CD8-positive, alpha-beta memory T cell (primary cell): ENCODE measurements at regions not wholly inside any gene's neighbourhood (a gene's known extent, or its start where the extent isn't known, plus 50 kb on each side); places are given as distances from the start of the nearest gene placed in this dataset.

ENCODE experiments used
- CTCF ChIA-PET: fragments of 350-600 bp; sonication (Branson Sonifier 250); formaldehyde crosslinking; loops from one replicate; lab custom pipeline; 2021; ENCODE audit warnings: antibody characterized with exemption; lab: Charles Lee
- POLR2A ChIA-PET: fragments of 350-600 bp; sonication (Branson Sonifier 250); formaldehyde crosslinking; loops from one replicate; lab custom pipeline; 2021; ENCODE audit warnings: antibody characterized with exemption; lab: Charles Lee
- DNase-seq, 5 donors: peaks; one replicate each; pipeline versions ENCODE4 v3.0.0 to v3.0.0-alpha.2; 2020 to 2022; ENCODE audit warnings: mixed read lengths in 1 of 5
- H3K27ac ChIP-seq: one replicate; pipeline ENCODE4 v1.7.0; 2013; ENCODE audit warnings: low read depth, mild to moderate bottlenecking, low read length, moderate library complexity
- H3K27me3 ChIP-seq: 2 replicates; pipeline ENCODE4 v1.7.0; 2013; ENCODE audit warnings: low read length, mild to moderate bottlenecking; ENCODE audit not compliant: insufficient read depth, poor library complexity, severe bottlenecking
- H3K36me3 ChIP-seq: 2 replicates; pipeline ENCODE4 v1.7.0; 2013; ENCODE audit warnings: mild to moderate bottlenecking, low read length, moderate library complexity; ENCODE audit not compliant: insufficient read depth
- H3K4me1 ChIP-seq: 2 replicates; pipeline ENCODE4 v1.7.0; 2013; ENCODE audit warnings: mild to moderate bottlenecking, low read length, moderate library complexity; ENCODE audit not compliant: insufficient read depth
- H3K4me3 ChIP-seq: 2 replicates; pipeline ENCODE4 v1.7.0; 2013; ENCODE audit warnings: mild to moderate bottlenecking, low read length
- H3K9me3 ChIP-seq: 2 replicates; pipeline ENCODE4 v1.7.0; 2013; ENCODE audit warnings: mild to moderate bottlenecking, low read length
- H3K27ac Mint-ChIP-seq, 8 donors: one replicate each; pipeline ENCODE4 v1.8.0; 2020 to 2021; ENCODE audit warnings: mixed read lengths in 8 of 8, mild to moderate bottlenecking in 6 of 8, inconsistent platforms in 3 of 8, moderate library complexity in 3 of 8
- H3K27me3 Mint-ChIP-seq, 2 donors: one replicate each; pipeline ENCODE4 v1.8.0; 2020 to 2021; ENCODE audit warnings: mixed read lengths in 2 of 2, mild to moderate bottlenecking in 1 of 2, moderate library complexity in 1 of 2
- H3K36me3 Mint-ChIP-seq, 3 donors: one replicate each; pipeline ENCODE4 v1.8.0; 2020 to 2021; ENCODE audit warnings: mixed read lengths in 3 of 3, inconsistent platforms in 1 of 3, mild to moderate bottlenecking in 1 of 3
- H3K4me1 Mint-ChIP-seq, 3 donors: one replicate each; pipeline ENCODE4 v1.8.0; 2020 to 2021; ENCODE audit warnings: mixed read lengths in 3 of 3, inconsistent platforms in 1 of 3, mild to moderate bottlenecking in 1 of 3
- H3K4me3 Mint-ChIP-seq, 7 donors: one replicate each; pipeline ENCODE4 v1.8.0; 2020 to 2021; ENCODE audit warnings: mixed read lengths in 7 of 7, mild to moderate bottlenecking in 6 of 7, moderate library complexity in 4 of 7, inconsistent platforms in 2 of 7
- H3K9me3 Mint-ChIP-seq, 5 donors: one replicate each; pipeline ENCODE4 v1.8.0; 2020 to 2022; ENCODE audit warnings: mixed read lengths in 5 of 5, mild to moderate bottlenecking in 3 of 5, moderate library complexity in 2 of 5, inconsistent platforms in 1 of 5

- H3K27ac Mint-ChIP-seq, result peak overlapping the region; percentile 93 to 99 (median 97)
These were observed 347.0 kb downstream of the GATA3 start for GRCh38 chr10:8401531-8401930.

GRCh38 chr10:8402576-8402975, 348.1 kb downstream of the GATA3 start:
- H3K27me3 Mint-ChIP-seq, result peaks cover 0 to 1% of the 10 kb centered on the region in 2 donors
- POLR2A ChIA-PET, result interaction anchor here (0.6 to 2.3 kb wide), 4 partner anchors 8 to 350 kb away, joined by 3 to 16 read pairs (median 6); no protein-coding TSS in a partner anchor

More at GRCh38 chr10:8401531-8401930, 347.0 kb downstream of the GATA3 start:
- Histone ChIP-seq H3K4me1 (peaks cover 58% of the 10 kb centered on the region), H3K27me3 (no peaks in the 10 kb centered on the region), H3K36me3 (no peaks in the 10 kb centered on the region), H3K4me3 (no peak overlapping the region), H3K27ac (no peak overlapping the region), H3K9me3 (no peaks in the 10 kb centered on the region)
- ChIA-PET POLR2A (interaction anchor here (0.6 to 2.3 kb wide), 2 partner anchors 66 to 70 kb away, joined by 3 to 16 read pairs; no protein-coding TSS in a partner anchor), CTCF (no interaction called here)
- DNase-seq, result no peak
- H3K4me3 Mint-ChIP-seq, result peak overlapping the region in 3 of 7 donors; percentile 30 to 79 (median 75)
- H3K4me1 Mint-ChIP-seq, result peaks cover 72 to 86% (median 83%) of the 10 kb centered on the region in 3 donors
- no peaks in the 10 kb centered on the region for H3K9me3 Mint-ChIP-seq
- H3K36me3 Mint-ChIP-seq, result no peaks in the 10 kb centered on the region
- H3K27me3 Mint-ChIP-seq, result peaks cover 0 to 1% of the 10 kb centered on the region in 2 donors

GRCh38 chr10:8403711-8404371, 349.4 kb downstream of the GATA3 start:
- CTCF ChIA-PET, result interaction anchor here (1.1 to 2.4 kb wide), 6 partner anchors 8 to 344 kb away, joined by 3 to 5 read pairs (median 4); no protein-coding TSS in a partner anchor
- Histone ChIP-seq H3K36me3 (no peaks in the 10 kb centered on the region), H3K27me3 (no peaks in the 10 kb centered on the region), H3K9me3 (no peaks in the 10 kb centered on the region), H3K4me1 (peaks cover 68% of the 10 kb centered on the region), H3K4me3 (peak overlapping the region; percentile 40), H3K27ac (peak overlapping the region; percentile 72)
- DNase-seq, result no peak
- POLR2A ChIA-PET, result interaction anchor here (0.7 to 2.3 kb wide), 4 partner anchors 23 to 72 kb away, joined by 3 to 16 read pairs (median 4); no protein-coding TSS in a partner anchor
- no peaks in the 10 kb centered on the region for H3K9me3 Mint-ChIP-seq
- peaks cover 78 to 91% (median 88%) of the 10 kb centered on the region in 3 donors for H3K4me1 Mint-ChIP-seq
- peak overlapping the region; percentile 93 to 99 (median 97) for H3K27ac Mint-ChIP-seq
- no peaks in the 10 kb centered on the region for H3K36me3 Mint-ChIP-seq
- H3K4me3 Mint-ChIP-seq, result peak overlapping the region; percentile 68 to 83 (median 75)
- H3K27me3 Mint-ChIP-seq, result peaks cover 0 to 1% of the 10 kb centered on the region in 2 donors

More at GRCh38 chr10:8402576-8402975, 348.1 kb downstream of the GATA3 start:
- no peaks in the 10 kb centered on the region for H3K27me3 ChIP-seq
- Mint-ChIP-seq H3K4me3 (peak overlapping the region; percentile 28 to 79 (median 71)), H3K27ac (peak overlapping the region; percentile 93 to 99 (median 97)), H3K9me3 (no peaks in the 10 kb centered on the region), H3K36me3 (no peaks in the 10 kb centered on the region), H3K4me1 (peaks cover 80 to 95% (median 91%) of the 10 kb centered on the region in 3 donors)
- peak overlapping the region; percentile 10 for H3K4me3 ChIP-seq
- H3K9me3 ChIP-seq, result no peaks in the 10 kb centered on the region
- CTCF ChIA-PET, result interaction anchor here (0.9 to 2.4 kb wide), 8 partner anchors 10 to 343 kb away, joined by 3 to 5 read pairs (median 4); no protein-coding TSS in a partner anchor
- no peak overlapping the region for H3K27ac ChIP-seq
- DNase-seq, result peak in 4 of 5 donors; percentile 12 to 65 (median 29)
- H3K4me1 ChIP-seq, result peaks cover 66% of the 10 kb centered on the region
- no peaks in the 10 kb centered on the region for H3K36me3 ChIP-seq

GRCh38 chr10:8404721-8405120, 350.2 kb downstream of the GATA3 start:
- Mint-ChIP-seq H3K27ac (peak overlapping the region; percentile 93 to 99 (median 97)), H3K4me3 (peak overlapping the region; percentile 68 to 86 (median 75)), H3K4me1 (peaks cover 75 to 83% (median 81%) of the 10 kb centered on the region in 3 donors), H3K27me3 (peaks cover 0 to 1% of the 10 kb centered on the region in 2 donors), H3K36me3 (no peaks in the 10 kb centered on the region), H3K9me3 (no peaks in the 10 kb centered on the region)
- peak overlapping the region; percentile 87 for H3K27ac ChIP-seq
- peak; percentile 4 to 90 (median 77) for DNase-seq
- ChIA-PET POLR2A (interaction anchor here (1.4 kb wide), 1 partner anchor 73 kb away, joined by 4 read pairs; no protein-coding TSS in a partner anchor), CTCF (interaction anchor here (1.4 kb wide), 2 partner anchors 11 kb away, joined by 4 to 5 read pairs; no protein-coding TSS in a partner anchor)
- no peaks in the 10 kb centered on the region for H3K9me3 ChIP-seq
- peaks cover 68% of the 10 kb centered on the region for H3K4me1 ChIP-seq
- peak overlapping the region; percentile 40 for H3K4me3 ChIP-seq
- no peaks in the 10 kb centered on the region for H3K27me3 ChIP-seq
- no peaks in the 10 kb centered on the region for H3K36me3 ChIP-seq

- Mint-ChIP-seq H3K4me3 (peak overlapping the region in 4 of 7 donors; percentile 71 to 86 (median 74)), H3K4me1 (peaks cover 71 to 76% (median 75%) of the 10 kb centered on the region in 3 donors), H3K27me3 (no peaks in the 10 kb centered on the region), H3K9me3 (no peaks in the 10 kb centered on the region), H3K27ac (peak overlapping the region; percentile 93 to 99 (median 97)), H3K36me3 (no peaks in the 10 kb centered on the region)
- ChIA-PET POLR2A (interaction anchor here (1.4 kb wide), 1 partner anchor 74 kb away, joined by 4 read pairs; no protein-coding TSS in a partner anchor), CTCF (interaction anchor here (1.0 to 1.4 kb wide), 3 partner anchors 10 to 345 kb away, joined by 4 to 5 read pairs (median 4); no protein-coding TSS in a partner anchor)
- DNase-seq, result no peak
- no peaks in the 10 kb centered on the region for H3K9me3 ChIP-seq
- H3K4me1 ChIP-seq, result peaks cover 68% of the 10 kb centered on the region
- no peak overlapping the region for H3K4me3 ChIP-seq
- H3K27ac ChIP-seq, result peak overlapping the region; percentile 87
- no peaks in the 10 kb centered on the region for H3K27me3 ChIP-seq
- H3K36me3 ChIP-seq, result no peaks in the 10 kb centered on the region
These were observed 351.1 kb downstream of the GATA3 start for GRCh38 chr10:8405596-8405995.

GRCh38 chr10:8407501-8408021, 353.1 kb downstream of the GATA3 start:
- no peak overlapping the region for H3K27ac ChIP-seq
- no peak for DNase-seq
- Mint-ChIP-seq H3K9me3 (no peaks in the 10 kb centered on the region), H3K36me3 (no peaks in the 10 kb centered on the region), H3K27ac (peak overlapping the region; percentile 21 to 93 (median 75)), H3K27me3 (no peaks in the 10 kb centered on the region), H3K4me3 (peak overlapping the region in 1 of 7 donors; percentile 6), H3K4me1 (peaks cover 51 to 59% (median 56%) of the 10 kb centered on the region in 3 donors)
- H3K4me3 ChIP-seq, result no peak overlapping the region
- H3K9me3 ChIP-seq, result no peaks in the 10 kb centered on the region
- no peaks in the 10 kb centered on the region for H3K36me3 ChIP-seq
- H3K4me1 ChIP-seq, result peaks cover 49% of the 10 kb centered on the region
- ChIA-PET POLR2A (no interaction called here), CTCF (interaction anchor here (0.8 to 1.4 kb wide), 3 partner anchors 23 to 75 kb away, joined by 3 to 5 read pairs (median 3); no protein-coding TSS in a partner anchor)
- H3K27me3 ChIP-seq, result no peaks in the 10 kb centered on the region

GRCh38 chr10:8410506-8410905, 356.0 kb downstream of the GATA3 start:
- H3K27me3 ChIP-seq, result no peaks in the 10 kb centered on the region
- ChIA-PET CTCF (interaction anchor here (1.3 kb wide), 1 partner anchor 10 kb away, joined by 3 read pairs; no protein-coding TSS in a partner anchor), POLR2A (interaction anchor here (0.5 kb wide), 1 partner anchor 59 kb away, joined by 3 read pairs; no protein-coding TSS in a partner anchor)
- H3K4me1 ChIP-seq, result peaks cover 24% of the 10 kb centered on the region
- DNase-seq, result no peak
- Mint-ChIP-seq H3K4me3 (no peak overlapping the region), H3K27me3 (peaks cover 0 to 3% of the 10 kb centered on the region in 2 donors), H3K27ac (peak overlapping the region in 4 of 8 donors; percentile 11 to 90 (median 48)), H3K4me1 (peaks cover 25 to 38% (median 36%) of the 10 kb centered on the region in 3 donors), H3K36me3 (no peaks in the 10 kb centered on the region), H3K9me3 (no peaks in the 10 kb centered on the region)
- no peaks in the 10 kb centered on the region for H3K9me3 ChIP-seq
- H3K27ac ChIP-seq, result no peak overlapping the region
- H3K4me3 ChIP-seq, result no peak overlapping the region
- H3K36me3 ChIP-seq, result no peaks in the 10 kb centered on the region
